GM18867 (cell line): ENCODE measurements at regions not wholly inside any gene's neighbourhood (a gene's known extent, or its start where the extent isn't known, plus 50 kb on each side); places are given as distances from the start of the nearest gene placed in this dataset.
"Not testable (repeated sequence)": the region's sequence is repeated elsewhere in the genome, so short reads cannot be mapped to it uniquely, and the experiment has no call there.

Source experiments
- ATAC-seq: cut with Tn5 transposase; IDR thresholded peaks from one replicate; pipeline ENCODE4 v1.9.1; 2021; ENCODE audit warnings: mild to moderate bottlenecking, moderate library complexity; ENCODE audit not compliant: unreplicated experiment

DNA sequence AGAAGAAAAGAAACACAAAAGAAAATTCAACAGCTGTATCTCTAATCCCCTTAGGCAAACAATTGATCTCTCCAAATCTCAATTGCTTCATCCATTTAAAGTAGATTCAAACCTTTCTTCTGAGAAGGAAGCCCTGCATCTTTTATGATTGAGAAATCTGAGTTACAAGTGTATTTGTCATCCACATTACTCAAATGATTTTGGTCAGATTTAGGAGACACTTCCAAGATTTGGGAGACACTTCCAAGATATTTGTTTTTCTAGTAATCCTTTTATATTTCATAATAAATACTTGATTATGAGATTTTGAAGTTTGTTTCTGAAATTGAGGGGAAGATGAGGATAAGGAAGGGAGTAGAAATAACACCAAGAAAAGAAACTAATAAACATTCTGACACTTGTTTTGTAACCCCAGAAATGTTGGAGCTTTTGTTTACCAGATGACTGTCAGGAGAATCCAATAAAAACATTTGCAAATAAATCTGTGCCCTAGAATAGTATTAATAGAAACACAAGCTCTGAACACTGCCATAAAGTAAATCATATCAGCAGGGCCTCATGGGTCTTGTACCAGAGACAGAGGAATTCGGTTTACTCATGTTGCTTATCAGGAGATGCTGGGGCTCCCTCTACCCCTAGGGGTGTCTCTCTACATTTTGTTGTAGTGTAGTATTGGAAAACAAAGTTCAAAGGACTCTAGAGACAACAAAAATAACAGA is 314.3 kb upstream of the NT5E start:
- no peak for ATAC-seq

DNA sequence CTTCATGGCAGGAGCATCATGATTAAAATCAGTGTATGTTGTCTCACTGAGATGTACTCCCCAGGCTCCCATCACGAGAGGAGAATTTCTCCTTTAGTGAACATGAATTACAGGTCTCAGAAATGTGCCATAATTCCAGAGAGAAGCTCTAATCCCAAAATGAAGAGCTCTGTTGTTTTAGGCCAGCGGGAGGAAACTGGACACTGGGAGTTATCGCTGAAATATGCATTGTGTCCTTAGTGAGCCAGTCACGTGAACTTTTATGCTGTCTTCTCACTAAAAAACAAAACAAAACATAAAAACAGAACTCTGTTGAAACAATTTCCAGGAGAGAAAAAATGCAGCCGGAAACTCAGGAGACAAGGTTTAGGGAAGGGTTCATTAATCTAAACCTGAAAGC is 315.7 kb upstream of the NT5E start:
- no peak for ATAC-seq

DNA sequence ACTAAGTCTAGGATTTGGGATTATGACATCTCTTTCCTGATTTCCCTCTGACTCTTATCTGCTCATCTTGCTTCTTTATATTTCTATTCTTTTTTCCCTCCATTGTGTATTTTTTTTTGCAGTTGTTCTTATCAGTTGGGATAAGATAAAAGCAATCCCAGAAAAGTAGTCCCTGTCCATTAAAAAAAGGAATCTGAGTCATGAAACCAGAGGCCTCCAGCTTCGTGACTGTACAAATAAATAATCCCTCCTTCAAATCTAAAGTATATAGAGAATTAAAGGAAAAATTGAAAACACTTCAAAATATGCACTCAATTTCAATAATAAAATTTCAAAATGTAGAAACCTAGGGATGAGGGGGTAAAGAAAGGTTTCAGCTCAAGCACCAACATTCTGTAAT is 317.8 kb upstream of the NT5E start:
- no peak for ATAC-seq

DNA sequence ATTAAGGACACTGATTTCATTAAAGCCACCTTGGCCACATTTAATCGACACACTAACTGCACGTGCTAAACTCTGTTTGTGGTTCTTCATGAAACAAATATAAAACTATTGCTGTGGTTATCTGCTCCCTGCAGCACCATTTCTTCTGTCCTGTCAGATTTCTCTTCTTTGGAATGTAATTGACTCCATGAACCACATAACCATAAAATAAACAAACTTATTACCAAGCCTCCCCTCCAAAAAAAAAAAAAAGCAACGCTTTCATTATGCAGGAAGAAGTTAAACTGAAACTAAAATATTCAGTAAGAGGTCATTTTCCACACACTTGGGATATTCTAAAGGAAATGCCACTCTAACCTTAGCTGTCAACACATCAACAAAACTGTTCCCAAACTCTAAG is 319.1 kb upstream of the NT5E start:
- ATAC-seq = no peak

GRCh38 chr6:85129881-85130280 is 320.0 kb upstream of the NT5E start:
- ATAC-seq = no peak

DNA sequence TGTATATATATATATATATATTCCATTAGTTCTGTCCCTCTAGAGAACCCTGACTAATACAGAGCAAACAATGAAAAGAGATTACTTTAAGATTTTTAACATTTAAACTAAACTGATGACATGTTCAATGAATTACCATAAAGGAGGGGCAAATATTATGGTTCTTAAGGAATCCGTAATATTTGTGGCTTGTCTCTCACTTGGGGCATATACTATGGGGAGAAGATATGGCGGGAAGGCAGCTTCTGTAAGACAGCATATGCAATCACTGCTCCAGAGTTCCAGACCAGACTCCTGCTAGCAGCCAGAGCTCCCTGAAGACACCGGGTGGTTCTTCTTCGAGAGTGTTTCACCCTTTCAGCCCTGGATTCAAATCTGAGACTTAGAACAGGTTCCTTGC is 321.1 kb upstream of the NT5E start:
- no peak for ATAC-seq

DNA sequence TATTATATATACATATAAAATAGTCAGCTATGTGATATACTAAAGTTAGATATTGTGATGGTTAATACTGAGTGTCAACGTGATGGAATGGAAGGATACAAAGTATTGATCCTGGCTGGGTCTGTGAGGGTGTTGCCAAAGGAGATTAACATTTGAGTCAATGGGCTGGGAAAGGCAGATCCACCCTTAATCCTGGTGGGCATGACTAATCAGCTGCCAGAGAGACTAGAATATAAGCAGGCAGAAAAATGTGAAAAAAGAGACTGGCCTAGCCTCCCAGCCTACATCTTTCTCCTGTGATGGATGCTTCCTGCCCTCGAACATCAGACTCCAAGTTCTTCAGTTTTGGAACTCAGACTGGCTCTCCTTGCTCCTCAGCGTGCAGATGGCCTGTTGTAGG is 321.6 kb upstream of the NT5E start:
- ATAC-seq = not testable (repeated sequence)

- ATAC-seq = no peak
Observed at GRCh38 chr6:85127696-85128243, 322.1 kb upstream of the NT5E start.

GRCh38 chr6:85127168-85127498 is 322.8 kb upstream of the NT5E start:
- peak; percentile 18 for ATAC-seq

GRCh38 chr6:85126485-85127167 is 323.3 kb upstream of the NT5E start:
- peak; percentile 94 for ATAC-seq

DNA sequence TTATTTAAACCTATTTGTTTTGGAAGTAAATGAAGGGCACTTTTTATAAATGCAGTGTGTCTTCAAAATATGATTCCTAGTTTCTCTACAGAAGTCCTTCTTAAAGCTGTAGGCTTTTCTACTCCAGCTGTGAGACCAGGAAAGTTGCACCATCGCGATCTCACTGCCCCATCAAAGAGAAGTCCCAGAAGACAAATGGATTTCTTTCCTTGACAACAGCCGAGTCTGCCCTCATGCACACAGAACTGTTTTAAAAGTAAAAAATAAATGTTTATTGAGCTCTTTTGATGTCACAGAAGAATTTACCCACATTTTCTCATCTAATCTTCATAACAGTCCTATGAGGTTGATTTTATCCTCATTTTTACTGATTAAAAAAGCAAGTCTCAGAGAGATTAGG is 324.4 kb upstream of the NT5E start:
- ATAC-seq = no peak

- ATAC-seq = no peak
Observed at GRCh38 chr6:85124472-85125354, 325.2 kb upstream of the NT5E start.

GRCh38 chr6:85121158-85121557 is 328.7 kb upstream of the NT5E start:
- no peak for ATAC-seq

DNA sequence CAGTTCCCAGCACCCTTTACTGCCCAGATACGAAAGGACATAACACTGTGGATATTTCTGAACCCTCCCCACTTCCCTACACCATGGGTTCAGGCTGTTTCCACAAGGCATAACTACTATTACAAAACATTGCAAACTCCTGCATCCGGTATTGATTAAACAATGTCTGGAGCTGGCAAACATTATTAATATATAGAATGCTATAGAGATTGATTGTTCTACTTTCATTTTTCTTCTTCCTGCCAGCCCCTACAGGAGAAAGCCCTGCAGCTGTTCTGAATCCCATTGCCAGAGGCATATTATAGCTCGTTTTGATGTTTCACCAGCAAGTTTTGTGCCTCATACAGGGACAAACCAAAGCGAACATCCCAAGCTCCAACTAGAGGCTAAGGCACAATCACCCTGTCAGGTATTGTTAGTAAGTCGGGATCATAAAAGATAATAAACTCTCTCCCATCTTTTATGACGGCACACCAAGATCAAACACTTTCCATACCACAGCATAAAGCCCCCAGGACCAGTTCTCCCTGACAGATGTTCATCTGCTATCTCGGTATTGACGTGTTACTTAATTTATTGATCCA is 331.1 kb upstream of the NT5E start:
- ATAC-seq = no peak

- no peak for ATAC-seq
Observed at GRCh38 chr6:85118233-85118632, 331.6 kb upstream of the NT5E start.

- no peak for ATAC-seq
Observed at GRCh38 chr6:85116475-85116874, 333.4 kb upstream of the NT5E start.

GRCh38 chr6:85115876-85116275 is 334.0 kb upstream of the NT5E start:
- no peak for ATAC-seq

GRCh38 chr6:85115376-85115775 is 334.5 kb upstream of the NT5E start:
- no peak for ATAC-seq

GRCh38 chr6:85114581-85114935 is 335.3 kb upstream of the NT5E start:
- ATAC-seq = no peak

GRCh38 chr6:85113934-85114580 is 335.8 kb upstream of the NT5E start:
- ATAC-seq = no peak

- no peak for ATAC-seq
Observed at GRCh38 chr6:85112540-85112939, 337.3 kb upstream of the NT5E start.
